Activated T-cell treated with anti-CD3 and anti-CD28 coated beads for 4 hours (primary cell): ENCODE measurements at regions not wholly inside any gene's neighbourhood (a gene's known extent, or its start where the extent isn't known, plus 50 kb on each side); places are given as distances from the start of the nearest gene placed in this dataset.
"Not testable (repeated sequence)": the region's sequence is repeated elsewhere in the genome, so short reads cannot be mapped to it uniquely, and the experiment has no call there.

ENCODE experiments used
- DNase-seq: peaks from one replicate; pipeline ENCODE4 v3.0.0-alpha.2; 2020

DNA sequence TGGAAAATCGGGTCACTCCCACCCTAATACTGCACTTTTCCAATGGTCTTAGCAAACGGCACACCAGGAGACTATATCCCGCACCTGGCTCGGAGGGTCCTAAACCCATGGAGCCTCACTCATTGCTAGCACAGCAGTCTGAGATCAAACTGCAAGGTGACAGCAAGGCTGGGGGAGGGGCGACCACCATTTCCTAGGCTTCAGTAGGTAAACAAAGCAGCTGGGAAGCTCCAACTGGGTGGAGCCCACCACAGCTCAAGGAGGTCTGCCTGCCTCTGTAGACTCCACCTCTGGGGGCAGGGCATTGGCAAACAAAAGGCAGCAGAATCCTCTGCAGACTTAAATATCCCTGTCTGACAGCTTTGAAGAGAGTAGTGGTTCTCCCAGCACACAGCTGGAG lies 109.0 kb upstream of the DEFB108B start:
- DNase-seq: not testable (repeated sequence)

DNA sequence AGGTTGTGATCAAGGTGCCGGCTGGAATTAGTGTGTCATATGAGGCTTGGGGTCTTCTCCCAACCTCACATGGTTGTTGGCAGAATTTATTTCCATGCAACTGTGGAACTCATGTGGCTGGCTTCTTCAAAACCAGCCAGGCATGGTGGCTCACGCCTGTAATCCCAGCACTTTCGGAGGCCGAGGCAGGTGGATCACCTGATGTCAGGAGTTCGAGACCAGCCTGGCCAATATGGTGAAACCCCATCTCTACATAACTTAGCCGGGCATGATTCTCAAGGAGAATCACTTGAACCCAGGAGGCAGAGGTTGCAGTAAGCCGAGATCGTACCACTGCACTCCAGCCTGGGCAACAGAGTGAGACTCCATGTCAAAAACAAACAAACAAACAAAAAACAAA lies 102.3 kb upstream of the DEFB108B start:
- not testable (repeated sequence) for DNase-seq

DNA sequence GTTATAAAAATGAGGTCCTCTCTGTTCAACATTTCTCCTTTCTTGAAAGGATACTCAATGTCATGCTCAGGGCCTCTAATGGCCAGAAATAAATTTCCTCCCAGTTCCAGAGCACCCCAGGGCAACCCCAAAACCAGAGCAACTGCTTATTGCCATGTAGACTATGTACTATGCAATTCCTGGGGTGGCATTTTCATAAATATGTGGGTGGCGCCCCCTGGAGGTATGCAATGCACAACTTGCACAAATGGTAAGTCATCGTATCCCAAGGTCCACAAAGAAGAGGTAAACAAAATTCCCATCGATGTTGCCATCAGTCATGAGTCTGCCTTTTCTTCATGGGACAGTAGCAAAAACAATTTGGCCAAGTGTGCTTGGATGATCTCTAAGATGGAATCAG lies 98.6 kb upstream of the DEFB108B start:
- DNase-seq: not testable (repeated sequence)

DNA sequence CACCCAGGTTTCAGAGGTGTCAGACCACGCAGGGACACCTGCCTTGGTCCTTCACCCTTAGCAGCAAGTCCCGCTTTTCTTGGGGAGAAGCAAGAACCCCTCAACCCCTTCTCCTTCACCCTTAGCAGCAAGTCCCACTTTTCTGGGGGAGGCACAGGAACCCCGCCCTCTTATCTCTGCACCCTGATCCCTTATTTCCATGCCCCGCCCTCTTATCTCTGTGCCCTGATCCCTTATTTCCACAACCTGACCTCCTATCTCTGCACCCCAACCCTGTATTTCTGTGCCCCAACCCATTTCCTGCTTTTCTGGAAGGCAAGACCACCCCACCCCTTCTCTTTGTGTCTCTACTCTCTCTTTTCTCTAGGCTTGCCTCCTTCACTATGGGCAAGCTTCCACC lies 94.7 kb upstream of the DEFB108B start:
- not testable (repeated sequence) for DNase-seq

DNA sequence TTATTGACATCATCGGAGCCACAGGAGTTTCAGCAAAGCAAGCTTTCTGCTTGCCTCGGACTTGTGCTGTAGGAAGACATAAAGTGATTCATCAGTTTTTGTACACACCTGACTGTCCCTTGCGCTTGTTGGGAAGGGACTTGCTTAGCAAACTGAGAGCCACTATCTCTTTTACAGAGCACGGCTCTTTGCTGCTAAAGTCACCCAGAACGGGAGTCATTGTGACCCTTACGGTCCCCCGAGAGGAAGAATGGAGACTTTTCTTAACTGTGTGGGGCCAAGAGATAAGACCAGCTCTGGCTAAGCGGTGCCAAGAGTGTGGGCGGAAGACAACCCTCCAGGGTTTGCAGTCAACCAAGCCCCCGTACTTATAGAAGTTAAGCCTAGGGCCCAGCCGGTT lies 89.6 kb upstream of the DEFB108B start:
- DNase-seq: not testable (repeated sequence)

DNA sequence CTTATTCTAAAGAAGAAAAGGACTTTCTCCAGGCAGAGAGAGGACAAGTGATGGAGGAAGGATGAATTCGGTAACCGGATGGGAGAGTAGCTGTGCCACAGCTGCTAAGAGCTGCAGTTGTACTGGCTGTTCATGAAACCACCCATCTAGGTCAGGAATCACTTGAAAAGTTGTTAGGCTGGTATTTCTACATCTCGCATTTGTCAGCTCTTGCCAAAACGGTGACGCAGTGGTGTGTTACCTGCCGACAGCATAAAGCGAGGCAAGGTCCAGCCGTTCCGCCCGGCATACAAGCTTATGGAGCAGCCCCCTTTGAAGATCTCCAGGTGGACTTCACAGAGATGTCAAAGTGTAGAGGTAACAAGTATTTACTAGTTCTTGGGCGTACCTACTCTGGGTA lies 87.3 kb upstream of the DEFB108B start:
- not testable (repeated sequence) for DNase-seq

DNA sequence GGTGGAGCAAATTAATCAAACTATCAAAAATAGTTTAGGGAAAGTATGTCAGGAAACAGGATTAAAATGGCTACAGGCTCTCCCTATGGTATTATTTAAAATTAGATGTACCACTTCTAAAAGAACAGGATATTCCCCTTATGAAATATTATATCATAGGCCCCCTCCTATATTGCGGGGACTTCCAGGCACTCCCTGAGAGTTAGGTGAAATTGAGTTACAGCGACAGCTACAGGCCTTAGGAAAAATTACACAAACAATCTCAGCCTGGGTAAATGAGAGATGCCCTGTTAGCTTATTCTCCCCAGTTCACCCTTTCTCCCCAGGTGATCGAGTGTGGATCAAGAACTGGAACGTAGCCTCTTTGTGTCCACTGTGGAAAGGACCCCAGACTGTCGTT lies 86.7 kb upstream of the DEFB108B start:
- DNase-seq: not testable (repeated sequence)

DNA sequence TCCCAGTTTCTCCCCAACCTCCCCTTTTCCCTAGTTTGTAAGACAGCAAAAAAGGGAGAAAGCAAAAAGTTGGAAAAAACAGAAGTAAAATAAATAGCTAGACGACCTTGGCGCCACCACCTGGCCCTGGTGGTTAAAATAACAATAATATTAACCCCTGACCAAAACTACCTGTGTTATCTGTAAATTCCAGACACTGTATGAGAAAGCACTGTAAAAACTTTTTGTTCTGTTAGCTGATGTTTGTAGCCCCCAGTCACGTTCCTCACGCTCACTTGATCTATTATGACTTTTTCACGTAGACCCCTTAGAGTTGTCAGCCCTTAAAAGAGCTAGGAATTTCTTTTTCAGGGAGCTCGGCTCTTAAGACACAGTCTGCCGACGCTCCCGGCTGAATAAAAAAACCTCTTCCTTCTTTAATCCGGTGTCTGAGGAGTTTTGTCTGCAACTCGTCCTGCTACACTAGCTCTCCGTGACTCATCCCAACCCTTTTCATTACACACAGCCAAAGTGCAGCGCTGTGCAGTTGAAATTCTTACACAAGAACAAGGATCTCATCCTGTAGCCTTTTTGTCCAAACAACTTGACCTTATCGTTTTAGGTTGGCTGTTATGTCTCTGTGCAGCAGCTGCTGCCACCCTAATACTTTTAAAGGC lies 83.9 kb upstream of the DEFB108B start:
- not testable (repeated sequence) for DNase-seq

DNA sequence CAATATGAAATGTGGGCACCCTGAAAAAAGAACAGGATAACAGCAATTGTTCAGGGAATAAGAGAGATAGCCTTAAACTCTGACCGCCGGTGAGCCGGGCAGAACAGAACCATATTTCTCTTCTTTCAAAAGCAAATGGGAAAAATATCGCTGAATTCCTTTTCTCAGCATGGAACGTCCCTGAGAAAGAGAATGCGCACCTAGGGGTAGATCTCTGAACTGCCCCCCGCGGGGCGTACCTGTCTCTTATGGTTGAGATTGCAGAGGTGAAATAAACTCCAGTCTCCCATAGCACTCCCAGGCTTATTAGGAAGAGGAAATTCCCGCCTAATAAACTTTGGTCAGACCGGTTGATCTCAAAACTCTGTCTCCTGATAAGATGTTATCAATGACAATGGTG lies 82.1 kb upstream of the DEFB108B start:
- DNase-seq: not testable (repeated sequence)

DNA sequence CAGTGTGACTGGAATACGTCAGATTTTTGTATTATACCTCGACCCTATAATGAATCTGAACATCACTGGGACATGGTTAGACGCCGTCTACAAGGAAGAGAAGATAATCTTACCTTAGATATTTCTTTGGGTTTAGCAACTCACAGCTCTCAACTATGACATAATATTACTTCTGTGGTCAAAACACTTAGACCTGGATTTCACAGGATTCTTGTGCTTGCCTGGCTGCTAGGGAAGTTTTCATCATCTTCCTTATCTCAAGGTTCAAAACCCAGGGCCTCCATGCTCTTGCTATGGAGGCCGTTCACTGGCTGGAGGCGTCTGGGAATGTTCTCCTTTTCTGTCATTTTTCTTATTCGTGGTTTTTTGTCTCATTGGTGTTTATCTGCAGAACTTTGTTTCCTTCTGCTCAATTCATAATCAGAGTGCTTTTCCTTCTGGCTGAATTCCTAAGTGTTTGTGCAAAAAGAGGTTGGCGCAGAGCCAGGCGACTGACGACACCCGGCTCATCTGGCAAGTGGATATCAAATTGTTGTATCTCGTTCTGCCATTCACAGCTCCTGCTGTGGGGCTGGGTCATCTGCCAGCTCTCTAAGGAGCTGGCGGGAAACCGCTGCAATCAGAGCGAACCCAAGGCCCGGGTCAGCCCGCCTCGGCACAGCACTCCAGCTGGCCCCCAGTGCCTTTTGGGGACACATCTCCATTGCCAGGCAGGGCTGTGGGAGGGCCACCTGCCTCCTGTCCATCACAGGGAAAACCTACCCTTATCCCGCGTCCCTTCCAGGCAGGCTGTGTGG lies 68.1 kb upstream of the DEFB108B start:
- not testable (repeated sequence) for DNase-seq

DNA sequence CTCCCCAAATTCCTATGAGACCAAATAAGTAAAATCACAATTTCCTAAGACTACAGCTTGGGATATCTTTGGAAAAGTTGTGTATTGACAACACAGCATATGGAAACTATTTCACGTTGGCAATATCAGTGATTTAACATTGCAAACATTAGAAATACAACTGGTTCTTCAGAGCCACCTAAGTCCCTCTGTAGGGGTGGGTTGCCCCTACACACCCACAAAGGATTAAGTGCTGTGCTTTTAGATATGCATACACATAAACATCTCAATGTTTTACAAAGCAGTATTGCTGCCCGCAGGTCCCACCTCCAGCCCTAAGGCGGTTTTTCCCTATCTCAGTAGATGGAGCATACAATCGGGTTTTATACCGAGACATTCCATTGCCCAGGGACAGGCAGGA lies 66.0 kb upstream of the DEFB108B start:
- not testable (repeated sequence) for DNase-seq

DNA sequence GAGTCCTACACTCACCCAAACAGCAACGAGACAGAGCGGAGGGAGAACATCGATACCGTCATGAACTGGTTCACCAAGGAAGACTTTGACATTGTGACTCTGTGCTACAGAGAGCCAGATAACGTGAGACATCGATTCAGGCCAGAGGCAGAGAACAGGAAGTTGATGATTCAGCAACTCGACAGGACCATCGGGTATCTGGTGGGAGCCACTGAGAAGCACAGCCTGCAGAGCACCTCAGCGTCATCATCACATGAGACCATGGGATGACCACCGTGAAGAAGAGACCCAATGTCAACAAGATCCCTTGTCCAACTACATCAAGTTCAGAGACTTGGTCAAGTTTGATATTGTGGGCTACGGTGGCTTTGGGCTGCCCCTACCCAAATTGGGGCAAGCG lies 60.8 kb upstream of the DEFB108B start:
- DNase-seq: not testable (repeated sequence)

DNA sequence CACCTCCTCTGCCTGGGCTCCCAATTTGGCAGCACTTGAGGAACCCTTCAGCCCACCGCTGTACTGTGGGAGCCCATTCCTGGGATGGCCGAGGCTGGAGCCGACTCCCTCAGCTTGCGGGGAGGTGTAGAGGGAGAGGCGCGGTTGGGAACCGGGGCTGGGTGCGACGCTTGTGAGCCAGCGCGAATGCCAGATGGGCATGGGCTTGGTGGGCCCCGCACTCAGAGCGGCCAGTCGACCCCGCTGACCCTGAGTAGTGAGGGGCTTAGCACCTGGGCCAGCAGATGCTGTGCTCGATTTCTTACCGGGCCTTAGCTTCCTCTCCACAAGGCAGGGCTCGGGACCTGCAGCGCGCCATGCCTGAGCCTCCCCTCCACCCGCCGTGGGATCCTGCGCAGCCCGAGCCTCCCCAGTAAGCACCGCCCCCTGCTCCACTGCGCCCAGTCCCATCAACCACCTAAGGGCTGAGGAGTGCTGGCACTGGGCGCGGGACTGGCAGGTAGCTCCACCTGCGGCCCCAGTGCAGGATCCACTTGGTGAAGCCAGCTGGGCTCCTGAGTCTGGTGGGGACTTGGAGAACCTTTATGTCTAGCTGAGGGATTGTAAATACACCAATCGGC lies 58.3 kb upstream of the DEFB108B start:
- no peak for DNase-seq

DNA sequence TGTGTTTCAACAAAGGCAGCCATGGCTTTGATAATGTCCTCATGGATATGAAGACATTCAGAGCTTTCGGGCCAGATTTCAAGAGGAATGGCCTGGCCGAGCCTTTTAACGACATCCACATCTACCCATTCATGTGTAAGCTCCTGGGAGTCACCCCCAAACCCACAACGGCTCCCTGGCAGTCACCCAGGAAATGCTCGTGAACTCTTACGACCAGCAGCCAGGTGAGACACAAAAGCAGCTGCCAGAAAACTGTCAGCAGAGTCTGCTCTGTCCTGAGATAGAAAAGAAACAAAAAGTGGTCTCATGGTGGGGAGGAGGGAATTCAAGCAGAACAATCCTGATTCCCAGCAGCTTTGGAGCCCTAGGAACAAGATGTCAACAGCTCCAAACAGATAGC lies 52.9 kb upstream of the DEFB108B start:
- not testable (repeated sequence) for DNase-seq

DNA sequence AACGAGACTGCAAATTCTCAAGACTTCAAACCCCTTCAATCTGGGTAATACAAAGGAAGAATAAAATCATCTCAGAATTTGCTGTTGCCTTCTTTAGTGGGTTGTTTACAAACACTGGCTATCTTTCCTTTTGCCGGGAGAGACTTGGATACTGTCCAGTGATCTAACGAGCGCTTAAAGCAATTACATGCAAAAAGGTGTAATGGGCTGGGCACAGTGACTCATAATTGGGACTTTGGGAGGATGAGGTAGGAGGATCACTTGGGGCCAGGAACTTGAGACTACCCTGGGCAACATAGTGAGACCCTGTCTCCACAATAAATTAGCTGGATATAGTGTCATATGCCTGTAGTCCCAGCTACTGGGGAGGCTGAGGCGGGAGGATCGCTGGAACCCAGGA lies 52.2 kb upstream of the DEFB108B start:
- not testable (repeated sequence) for DNase-seq

DNA sequence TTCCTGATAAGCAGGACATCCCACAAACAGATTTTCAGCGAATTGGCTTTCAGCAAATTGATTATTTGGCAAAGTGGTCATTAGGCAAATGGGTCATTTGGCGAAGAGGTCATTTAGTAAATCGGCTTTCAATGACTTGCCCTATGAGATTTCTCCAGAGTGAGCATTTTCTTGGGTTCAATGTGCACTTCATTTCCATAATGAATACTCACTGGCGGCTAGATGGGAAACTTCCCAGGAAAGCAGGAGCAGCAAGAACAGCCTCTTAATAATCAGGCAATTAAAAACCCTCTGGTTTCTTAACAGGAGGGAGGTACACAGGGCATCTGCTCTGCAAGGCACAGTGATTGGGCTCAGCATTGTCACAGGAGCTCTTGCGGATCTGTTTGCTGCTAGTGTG lies 51.5 kb upstream of the DEFB108B start:
- not testable (repeated sequence) for DNase-seq

DNA sequence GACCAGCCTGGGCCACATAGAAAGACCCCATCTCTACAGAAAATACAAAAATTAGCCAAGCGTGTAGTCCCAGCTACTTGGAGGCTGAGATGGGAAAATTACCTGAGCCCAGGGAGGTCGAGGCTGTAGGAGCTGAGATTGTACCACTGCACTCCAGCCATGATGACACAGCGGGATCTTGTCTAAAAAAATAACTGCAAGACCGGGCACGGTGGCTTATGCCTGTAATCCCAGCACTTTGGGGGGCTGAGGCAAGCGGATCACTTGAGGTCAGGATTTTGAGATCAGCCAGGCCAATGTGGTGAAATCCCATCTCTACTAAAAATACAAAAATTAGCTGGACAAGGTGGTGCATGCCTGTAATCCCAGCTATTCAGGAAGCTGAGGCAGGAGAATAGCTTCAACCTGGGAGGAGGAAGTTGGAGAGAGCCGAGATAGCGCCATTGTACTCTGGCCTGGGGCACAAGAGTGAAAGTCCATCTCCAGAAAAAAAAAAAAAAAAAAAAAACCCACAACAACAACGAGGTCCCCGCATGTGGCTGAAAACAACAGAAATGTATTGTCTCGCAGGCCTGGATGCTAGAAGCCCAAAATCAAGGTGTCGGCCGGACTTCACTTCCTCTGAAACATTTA lies 50.7 kb upstream of the DEFB108B start:
- DNase-seq: not testable (repeated sequence)

DNA sequence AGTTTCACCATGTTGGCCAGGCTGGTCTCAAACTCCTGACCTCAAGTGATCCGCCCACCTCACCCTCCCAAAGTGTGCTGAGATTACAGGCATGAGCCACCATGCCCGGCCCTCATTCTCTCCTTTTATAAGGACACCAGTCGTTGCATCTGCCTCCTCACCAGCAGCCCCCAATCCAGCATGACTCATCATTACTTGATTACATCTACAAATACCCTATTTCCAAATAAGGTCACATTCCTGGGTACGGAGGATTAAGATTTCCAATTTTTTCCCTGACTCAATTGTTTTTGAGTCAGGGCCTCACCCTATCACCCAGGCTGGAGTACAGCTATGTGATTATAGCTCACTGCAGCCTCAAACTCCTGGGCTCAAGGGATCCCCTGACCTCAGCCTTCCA lies 49.8 kb upstream of the DEFB108B start:
- not testable (repeated sequence) for DNase-seq
